Osteoblast (primary cell): ENCODE measurements at regions not wholly inside any gene's neighbourhood (a gene's known extent, or its start where the extent isn't known, plus 50 kb on each side); places are given as distances from the start of the nearest gene placed in this dataset.

Experiments used
- DNase-seq: peaks from one replicate; pipeline ENCODE4 v3.0.0; 2011; ENCODE audit warnings: low spot score, mixed read lengths; ENCODE audit not compliant: insufficient read length; ENCODE audit errors: missing footprints
- H2AFZ ChIP-seq: 2 replicates; pipeline ENCODE4 v1.6.0; 2011; ENCODE audit warnings: mild to moderate bottlenecking, low read length
- H3K27ac ChIP-seq: 2 replicates; pipeline ENCODE4 v1.5.1; 2011; ENCODE audit warnings: mild to moderate bottlenecking, low read depth, low read length, moderate library complexity
- H3K27me3 ChIP-seq: 2 replicates; pipeline ENCODE4 v1.6.0; 2012; ENCODE audit warnings: mild to moderate bottlenecking, control low read depth, inconsistent platforms, low read length, moderate library complexity; ENCODE audit not compliant: insufficient read depth
- H3K36me3 ChIP-seq: 2 replicates; pipeline ENCODE4 v1.5.1; 2011; ENCODE audit warnings: mild to moderate bottlenecking, low read length, control low read depth, moderate library complexity; ENCODE audit not compliant: insufficient read depth
- H3K4me1 ChIP-seq: 2 replicates; pipeline ENCODE4 v1.5.1; 2011; ENCODE audit warnings: mild to moderate bottlenecking, low read length, control low read depth, moderate library complexity; ENCODE audit not compliant: insufficient read depth
- H3K4me2 ChIP-seq: 2 replicates; pipeline ENCODE4 v1.6.0; 2011; ENCODE audit warnings: mild to moderate bottlenecking, low read length; ENCODE audit not compliant: insufficient read depth
- H3K4me3 ChIP-seq: fragments of 200-600 bp; sonication (generic); 3 replicates; pipeline ENCODE4 v1.5.1; 2012; ENCODE audit warnings: mild to moderate bottlenecking, low read length, inconsistent platforms; ENCODE audit not compliant: insufficient read depth
- H3K79me2 ChIP-seq: 2 replicates; pipeline ENCODE4 v1.6.0; 2012; ENCODE audit warnings: mild to moderate bottlenecking, low read length, control low read depth, inconsistent platforms; ENCODE audit not compliant: insufficient read depth
- H3K9me3 ChIP-seq: 2 replicates; pipeline ENCODE4 v1.5.1; 2011; ENCODE audit warnings: low read depth, low read length, control low read depth
- H4K20me1 ChIP-seq: 2 replicates; pipeline ENCODE4 v1.6.0; 2012; ENCODE audit warnings: mild to moderate bottlenecking, low read length, control low read depth; ENCODE audit not compliant: insufficient read depth
- CTCF ChIP-seq: IDR thresholded peaks from 2 replicates; pipeline ENCODE4 v1.5.1; 2011; ENCODE audit warnings: mild to moderate bottlenecking, low read depth, low read length, moderate library complexity; ENCODE audit errors: extremely low read depth

GRCh38 chr9:22643541-22643940 is 196.9 kb downstream of the DMRTA1 start:
- DNase-seq, result no peak
- Histone ChIP-seq H3K4me2 (no peak overlapping the region), H3K27me3 (no peaks in the 10 kb centered on the region)

GRCh38 chr9:22645893-22646292 is 199.3 kb downstream of the DMRTA1 start:
- TF ChIP-seq CTCF, result no peak
- Histone ChIP-seq H3K4me1 (no peaks in the 10 kb centered on the region), H3K27me3 (no peaks in the 10 kb centered on the region), H2AFZ (no peak overlapping the region), H3K4me2 (no peak overlapping the region), H3K36me3 (no peaks in the 10 kb centered on the region), H3K9me3 (no peaks in the 10 kb centered on the region), H3K4me3 (no peak overlapping the region), H4K20me1 (no peaks in the 10 kb centered on the region), H3K79me2 (no peaks in the 10 kb centered on the region), H3K27ac (no peak overlapping the region)
- DNase-seq, result no peak

More at GRCh38 chr9:22643541-22643940, 196.9 kb downstream of the DMRTA1 start:
- no peak overlapping the region for H3K27ac ChIP-seq
- H3K79me2 ChIP-seq, result no peaks in the 10 kb centered on the region
- H3K4me1 ChIP-seq, result no peaks in the 10 kb centered on the region
- no peak for TF ChIP-seq CTCF
- H3K9me3 ChIP-seq, result no peaks in the 10 kb centered on the region
- no peaks in the 10 kb centered on the region for H4K20me1 ChIP-seq
- no peaks in the 10 kb centered on the region for H3K36me3 ChIP-seq
- H2AFZ ChIP-seq, result no peak overlapping the region
- H3K4me3 ChIP-seq, result no peak overlapping the region

GRCh38 chr9:22649384-22649783 is 202.8 kb downstream of the DMRTA1 start:
- Histone ChIP-seq H3K4me2 (no peak overlapping the region), H3K27me3 (no peaks in the 10 kb centered on the region), H3K4me1 (no peaks in the 10 kb centered on the region), H3K79me2 (no peaks in the 10 kb centered on the region), H3K27ac (no peak overlapping the region), H3K36me3 (no peaks in the 10 kb centered on the region), H3K9me3 (no peaks in the 10 kb centered on the region), H3K4me3 (no peak overlapping the region), H4K20me1 (no peaks in the 10 kb centered on the region), H2AFZ (no peak overlapping the region)
- no peak for TF ChIP-seq CTCF
- no peak for DNase-seq

- no peak overlapping the region for H2AFZ ChIP-seq
- no peak for DNase-seq
- no peak overlapping the region for H3K4me2 ChIP-seq
- no peak overlapping the region for H3K4me3 ChIP-seq
- no peaks in the 10 kb centered on the region for H3K36me3 ChIP-seq
- H3K4me1 ChIP-seq, result no peaks in the 10 kb centered on the region
- TF ChIP-seq CTCF, result no peak
- H4K20me1 ChIP-seq, result no peaks in the 10 kb centered on the region
- H3K27me3 ChIP-seq, result no peaks in the 10 kb centered on the region
- H3K27ac ChIP-seq, result no peak overlapping the region
- H3K79me2 ChIP-seq, result no peaks in the 10 kb centered on the region
- no peaks in the 10 kb centered on the region for H3K9me3 ChIP-seq
Measured at GRCh38 chr9:22650145-22650544, 203.5 kb downstream of the DMRTA1 start.
